Stimulated activated CD4-positive, alpha-beta T cell treated with anti-CD3 and anti-CD28 coated beads, Interleukin-2, amount 100 ng/mL, for 48 hours (primary cell): ENCODE measurements at regions not wholly inside any gene's neighbourhood (a gene's known extent, or its start where the extent isn't known, plus 50 kb on each side); places are given as distances from the start of the nearest gene placed in this dataset.

Source experiments
- DNase-seq, 2 donors: peaks; one replicate each; pipeline ENCODE4 v3.0.0-alpha.2; 2020

GRCh38 chr9:126275386-126276001 lies 51.1 kb upstream of the MVB12B start:
- DNase-seq: no peak

DNA sequence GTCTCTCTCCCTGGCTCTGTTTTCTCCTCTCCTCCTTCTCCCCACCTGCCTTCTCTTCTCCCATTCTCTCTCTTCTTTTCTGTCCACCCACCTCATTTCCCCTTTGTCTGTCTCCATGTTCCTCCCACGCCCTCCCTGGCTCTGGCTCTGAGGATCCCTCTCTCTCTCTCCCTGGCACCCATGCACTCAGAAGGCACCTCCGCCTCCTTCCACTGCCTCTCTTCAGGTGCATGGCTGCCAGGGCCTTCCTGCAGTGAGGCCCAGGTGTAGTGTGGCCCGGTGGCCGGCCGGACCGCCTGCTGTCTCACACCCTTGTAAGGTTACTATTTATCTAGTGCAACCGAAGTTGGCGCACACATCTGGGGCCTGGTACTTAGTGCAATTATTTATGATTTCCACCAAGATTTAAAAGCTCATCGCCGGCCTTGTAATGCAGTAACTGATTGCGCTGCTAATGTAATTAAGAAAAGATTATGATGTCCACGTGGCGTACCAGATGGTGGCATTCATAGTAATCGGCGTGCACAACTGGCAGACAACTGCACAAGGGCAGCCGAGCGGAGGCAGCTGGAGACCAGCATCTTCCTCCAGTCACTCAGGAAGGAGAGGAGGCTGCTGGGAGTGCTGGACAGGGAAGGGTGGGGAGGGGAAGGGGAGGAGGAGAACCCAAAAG lies 50.4 kb upstream of the MVB12B start:
- DNase-seq: no peak
